Kidney epithelial cell (primary cell): ENCODE measurements at regions not wholly inside any gene's neighbourhood (a gene's known extent, or its start where the extent isn't known, plus 50 kb on each side); places are given as distances from the start of the nearest gene placed in this dataset.

Experiments
- DNase-seq: peaks from one replicate; pipeline ENCODE4 v3.0.0-alpha.2; 2010; ENCODE audit warnings: low read depth
- H3K27me3 ChIP-seq: 2 replicates; pipeline ENCODE4 v1.6.0; 2011; ENCODE audit warnings: low read length; ENCODE audit not compliant: control insufficient read depth, insufficient read depth
- H3K36me3 ChIP-seq: 2 replicates; pipeline ENCODE4 v1.5.1; 2011; ENCODE audit warnings: low read length; ENCODE audit not compliant: control insufficient read depth, insufficient read depth
- H3K4me3 ChIP-seq: 2 replicates; pipeline ENCODE4 v1.5.1; 2011; ENCODE audit warnings: low read depth, mild to moderate bottlenecking, control low read depth, low read length
- CTCF ChIP-seq: IDR thresholded peaks from 2 replicates; pipeline ENCODE4 v1.5.1; 2011; ENCODE audit warnings: mild to moderate bottlenecking, moderate library complexity, low read length, control low read depth, inconsistent platforms; ENCODE audit not compliant: insufficient read depth, poor library complexity, severe bottlenecking

GRCh38 chr5:108602830-108603229, 144.9 kb upstream of the FER start:
- DNase-seq: no peak
- TF ChIP-seq CTCF: no peak
- no peaks in the 10 kb centered on the region for H3K36me3 ChIP-seq
- H3K4me3 ChIP-seq: no peak overlapping the region
- H3K27me3 ChIP-seq: no peaks in the 10 kb centered on the region

- no peaks in the 10 kb centered on the region for H3K27me3 ChIP-seq
- TF ChIP-seq CTCF: no peak
- no peak for DNase-seq
- no peak overlapping the region for H3K4me3 ChIP-seq
- H3K36me3 ChIP-seq: no peaks in the 10 kb centered on the region
These were observed 156.9 kb upstream of the FER start for GRCh38 chr5:108590799-108591198.

- no peak for TF ChIP-seq CTCF
- Histone ChIP-seq H3K27me3 (no peaks in the 10 kb centered on the region), H3K4me3 (no peak overlapping the region), H3K36me3 (no peaks in the 10 kb centered on the region)
- DNase-seq: no peak
These were observed 159.4 kb upstream of the FER start for GRCh38 chr5:108588323-108588722.

GRCh38 chr5:108587821-108588220, 159.9 kb upstream of the FER start:
- DNase-seq: no peak
- Histone ChIP-seq H3K27me3 (no peaks in the 10 kb centered on the region), H3K4me3 (no peak overlapping the region), H3K36me3 (no peaks in the 10 kb centered on the region)
- TF ChIP-seq CTCF: no peak

GRCh38 chr5:108581026-108581425, 166.7 kb upstream of the FER start:
- Histone ChIP-seq H3K36me3 (no peaks in the 10 kb centered on the region), H3K4me3 (no peak overlapping the region), H3K27me3 (no peaks in the 10 kb centered on the region)
- no peak for TF ChIP-seq CTCF
- DNase-seq: no peak

GRCh38 chr5:108579236-108579635, 168.5 kb upstream of the FER start:
- DNase-seq: no peak
- Histone ChIP-seq H3K36me3 (no peaks in the 10 kb centered on the region), H3K4me3 (no peak overlapping the region), H3K27me3 (no peaks in the 10 kb centered on the region)
- no peak for TF ChIP-seq CTCF
